Left ventricle myocardium inferior (tissue), 1 donor: ENCODE measurements at regions not wholly inside any gene's neighbourhood (a gene's known extent, or its start where the extent isn't known, plus 50 kb on each side); places are given as distances from the start of the nearest gene placed in this dataset.

Source experiments
- DNase-seq: peaks from one replicate; pipeline ENCODE4 v3.0.0-alpha.2; 2020
- H3K27ac ChIP-seq: fragments of 200-600 bp; replicated peaks from 2 replicates; pipeline ENCODE4 v1.8.0; 2021
- H3K27me3 ChIP-seq: fragments of 200-600 bp; 2 replicates; pipeline ENCODE4 v1.8.0; 2021; ENCODE audit warnings: low read depth
- H3K36me3 ChIP-seq: fragments of 200-600 bp; 2 replicates; pipeline ENCODE4 v1.8.0; 2021
- H3K4me1 ChIP-seq: fragments of 200-600 bp; 2 replicates; pipeline ENCODE4 v1.8.0; 2021
- H3K4me3 ChIP-seq: fragments of 200-600 bp; 2 replicates; pipeline ENCODE4 v1.8.0; 2021; ENCODE audit warnings: mild to moderate bottlenecking, moderate library complexity
- H3K9me3 ChIP-seq: fragments of 200-600 bp; replicated peaks from 2 replicates; pipeline ENCODE4 v1.8.0; 2021
- CTCF ChIP-seq: fragments of 200-600 bp; IDR thresholded peaks from 2 replicates; pipeline ENCODE4 v1.8.0; 2021; ENCODE audit warnings: antibody characterized with exemption, mild to moderate bottlenecking, borderline replicate concordance
- intact Hi-C: fragments of 100-400 bp; cut with micrococcal nuclease; formaldehyde crosslinking; loops from one replicate; pipeline ENCODE4 v1.11.0; 2022
- donor health status: DM: no; HTN: yes; CAD: no; lungs with severe emphysema.

- no peaks in the 10 kb centered on the region for H3K36me3 ChIP-seq
- no peak for TF ChIP-seq CTCF
- H3K4me1 ChIP-seq: no peaks in the 10 kb centered on the region
- H3K27ac ChIP-seq: no peak overlapping the region
- peaks cover 12% of the 10 kb centered on the region for H3K9me3 ChIP-seq
- intact Hi-C loops: no loop called here
- H3K27me3 ChIP-seq: no peaks in the 10 kb centered on the region
- DNase-seq: no peak
- H3K4me3 ChIP-seq: no peak overlapping the region
These were observed 198.2 kb upstream of the ROBO2 start for GRCh38 chr3:76841747-76842146.

GRCh38 chr3:76842216-76842615 is 197.7 kb upstream of the ROBO2 start:
- intact Hi-C loops: no loop called here
- Histone ChIP-seq H3K9me3 (peaks cover 12% of the 10 kb centered on the region), H3K4me1 (no peaks in the 10 kb centered on the region), H3K27me3 (no peaks in the 10 kb centered on the region), H3K36me3 (no peaks in the 10 kb centered on the region), H3K27ac (no peak overlapping the region), H3K4me3 (no peak overlapping the region)
- TF ChIP-seq CTCF: no peak
- no peak for DNase-seq

GRCh38 chr3:76855451-76855850 is 184.4 kb upstream of the ROBO2 start:
- no peaks in the 10 kb centered on the region for H3K4me1 ChIP-seq
- H3K27ac ChIP-seq: no peak overlapping the region
- DNase-seq: no peak
- no peaks in the 10 kb centered on the region for H3K36me3 ChIP-seq
- no peak for TF ChIP-seq CTCF
- no peak overlapping the region for H3K4me3 ChIP-seq
- no peaks in the 10 kb centered on the region for H3K27me3 ChIP-seq
- no peaks in the 10 kb centered on the region for H3K9me3 ChIP-seq
- intact Hi-C loops: no loop called here

GRCh38 chr3:76859596-76859995 is 180.3 kb upstream of the ROBO2 start:
- H3K4me3 ChIP-seq: no peak overlapping the region
- TF ChIP-seq CTCF: no peak
- no peaks in the 10 kb centered on the region for H3K9me3 ChIP-seq
- no peak overlapping the region for H3K27ac ChIP-seq
- no peak for DNase-seq
- no peaks in the 10 kb centered on the region for H3K4me1 ChIP-seq
- no peaks in the 10 kb centered on the region for H3K36me3 ChIP-seq
- no peaks in the 10 kb centered on the region for H3K27me3 ChIP-seq
- intact Hi-C loops: no loop called here

- no peak for DNase-seq
- Histone ChIP-seq H3K4me3 (no peak overlapping the region), H3K27ac (no peak overlapping the region), H3K4me1 (no peaks in the 10 kb centered on the region), H3K27me3 (no peaks in the 10 kb centered on the region), H3K9me3 (peaks cover 4% of the 10 kb centered on the region), H3K36me3 (no peaks in the 10 kb centered on the region)
- intact Hi-C loops: no loop called here
- TF ChIP-seq CTCF: no peak
These were observed 175.5 kb upstream of the ROBO2 start for GRCh38 chr3:76864355-76864754.
